ENCODE measurements at regions not wholly inside any gene's neighbourhood (a gene's known extent, or its start where the extent isn't known, plus 50 kb on each side); places are given as distances from the start of the nearest gene placed in this dataset.

DNA sequence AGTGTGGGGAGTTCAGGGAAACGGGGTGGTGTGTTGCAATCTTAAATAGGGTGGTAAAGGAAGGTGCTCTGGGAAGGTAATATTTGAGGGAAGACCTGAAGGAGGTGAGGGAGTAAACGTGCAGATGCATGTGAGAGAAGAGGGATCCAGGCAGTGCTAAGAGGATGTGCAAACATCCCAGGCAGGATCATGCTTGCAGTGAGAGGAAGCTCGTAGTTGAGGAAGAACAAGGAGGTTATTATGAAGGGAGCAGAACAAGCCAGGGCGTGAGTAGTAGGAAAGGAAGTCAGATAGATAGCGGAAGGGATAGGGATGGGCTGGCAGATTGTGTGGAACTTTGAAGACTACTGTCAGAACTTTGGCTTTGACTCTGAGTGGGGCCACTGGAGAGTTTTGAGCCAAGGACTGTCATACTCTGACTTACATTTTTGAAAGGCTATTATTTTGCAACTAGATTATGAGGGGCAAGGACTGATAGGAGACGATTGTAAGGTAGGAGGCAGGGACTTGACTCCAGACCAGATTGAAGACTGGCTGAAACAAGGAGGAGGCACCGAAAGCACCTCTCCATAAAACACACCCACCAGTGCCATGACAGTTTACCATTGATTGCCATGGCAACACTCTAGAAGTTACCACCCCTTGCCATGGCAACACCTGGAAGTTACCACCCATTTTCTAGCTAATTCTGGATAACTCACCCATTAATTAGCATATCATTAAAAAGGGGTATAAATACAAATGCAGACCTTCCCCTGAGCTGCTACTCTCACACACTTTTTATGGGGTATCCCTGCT is 67.0 kb downstream of the XCL2 start:
- TF ChIP-seq, protein P1, sequence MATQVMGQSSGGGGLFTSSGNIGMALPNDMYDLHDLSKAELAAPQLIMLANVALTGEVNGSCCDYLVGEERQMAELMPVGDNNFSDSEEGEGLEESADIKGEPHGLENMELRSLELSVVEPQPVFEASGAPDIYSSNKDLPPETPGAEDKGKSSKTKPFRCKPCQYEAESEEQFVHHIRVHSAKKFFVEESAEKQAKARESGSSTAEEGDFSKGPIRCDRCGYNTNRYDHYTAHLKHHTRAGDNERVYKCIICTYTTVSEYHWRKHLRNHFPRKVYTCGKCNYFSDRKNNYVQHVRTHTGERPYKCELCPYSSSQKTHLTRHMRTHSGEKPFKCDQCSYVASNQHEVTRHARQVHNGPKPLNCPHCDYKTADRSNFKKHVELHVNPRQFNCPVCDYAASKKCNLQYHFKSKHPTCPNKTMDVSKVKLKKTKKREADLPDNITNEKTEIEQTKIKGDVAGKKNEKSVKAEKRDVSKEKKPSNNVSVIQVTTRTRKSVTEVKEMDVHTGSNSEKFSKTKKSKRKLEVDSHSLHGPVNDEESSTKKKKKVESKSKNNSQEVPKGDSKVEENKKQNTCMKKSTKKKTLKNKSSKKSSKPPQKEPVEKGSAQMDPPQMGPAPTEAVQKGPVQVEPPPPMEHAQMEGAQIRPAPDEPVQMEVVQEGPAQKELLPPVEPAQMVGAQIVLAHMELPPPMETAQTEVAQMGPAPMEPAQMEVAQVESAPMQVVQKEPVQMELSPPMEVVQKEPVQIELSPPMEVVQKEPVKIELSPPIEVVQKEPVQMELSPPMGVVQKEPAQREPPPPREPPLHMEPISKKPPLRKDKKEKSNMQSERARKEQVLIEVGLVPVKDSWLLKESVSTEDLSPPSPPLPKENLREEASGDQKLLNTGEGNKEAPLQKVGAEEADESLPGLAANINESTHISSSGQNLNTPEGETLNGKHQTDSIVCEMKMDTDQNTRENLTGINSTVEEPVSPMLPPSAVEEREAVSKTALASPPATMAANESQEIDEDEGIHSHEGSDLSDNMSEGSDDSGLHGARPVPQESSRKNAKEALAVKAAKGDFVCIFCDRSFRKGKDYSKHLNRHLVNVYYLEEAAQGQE (IDR thresholded peaks at IDR 0.05; ENCODE audit: insufficient read depth in 1 of 2, low read depth in 2 of 2, low read length in 2 of 2): 0 out of 4 replicates have a peak, but pooled peaks of 1 of the 2 experiments have one; percentile 51
- TF ChIP-seq SIN3A (IDR thresholded peaks at IDR 0.05; ENCODE audit: borderline replicate concordance, insufficient read depth, low read length) (no peak), POLR2AphosphoS5 (IDR thresholded peaks at IDR 0.05; ENCODE audit: low read depth, low read length) (no peak)

DNA sequence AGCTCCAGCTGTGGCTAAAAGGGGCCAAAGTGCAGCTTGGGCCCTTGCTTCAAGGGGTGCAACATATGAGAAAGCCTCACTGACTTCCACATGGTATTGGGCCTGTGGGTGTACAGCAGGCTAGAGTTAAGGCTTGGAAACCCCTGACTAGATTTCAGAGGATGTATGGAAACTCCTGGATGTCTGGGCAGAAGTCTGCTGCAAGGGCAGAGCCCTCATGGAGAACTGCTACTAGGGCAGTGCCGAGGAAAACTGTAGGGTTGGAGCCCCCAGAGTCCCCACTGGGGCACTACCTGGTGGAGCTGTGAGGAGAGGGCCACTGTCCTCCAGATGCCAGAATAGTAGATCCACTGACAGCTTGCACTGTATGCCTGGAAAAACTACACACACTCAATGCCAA is 69.5 kb downstream of the XCL2 start:
- no peak for TF ChIP-seq TAF1 (IDR thresholded peaks at IDR 0.05; ENCODE audit: borderline replicate concordance, insufficient read depth, low read length)
- no peak for TF ChIP-seq POLR2AphosphoS5 (IDR thresholded peaks at IDR 0.05; ENCODE audit: low read depth, low read length)
- TF ChIP-seq FOXP2 (optimal IDR thresholded peaks at IDR 0.05; ENCODE audit: borderline replicate concordance, extremely low read depth, extremely low read length, insufficient read depth): no peak
- TF ChIP-seq SIN3A (IDR thresholded peaks at IDR 0.05; ENCODE audit: borderline replicate concordance, insufficient read depth, low read length): no peak
- TF ChIP-seq, protein P1 (IDR thresholded peaks at IDR 0.05; ENCODE audit: insufficient read depth in 1 of 2, low read depth in 2 of 2, low read length in 2 of 2): no peak

DNA sequence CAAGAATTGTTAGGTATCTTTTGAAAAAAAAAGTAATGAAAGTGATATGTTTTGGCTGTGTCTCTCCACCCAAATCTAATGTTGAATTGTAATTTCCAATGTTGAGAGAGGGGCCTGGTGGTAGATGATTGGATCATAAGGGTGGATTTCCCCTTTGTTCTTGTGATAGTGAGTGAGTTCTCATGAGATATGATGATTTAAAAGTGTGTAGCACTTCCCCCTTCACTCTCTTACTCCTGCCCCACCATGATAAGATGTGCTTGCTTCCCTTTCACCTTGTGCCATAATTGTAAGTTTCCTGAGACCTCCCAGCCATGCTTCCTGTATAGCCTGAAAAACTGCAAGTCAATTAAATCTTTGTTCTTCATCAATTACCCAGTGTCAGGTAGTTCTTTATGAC is 70.7 kb downstream of the XCL2 start:
- no peak for TF ChIP-seq TAF1 (IDR thresholded peaks at IDR 0.05; ENCODE audit: borderline replicate concordance, insufficient read depth, low read length)
- TF ChIP-seq, protein P1 (IDR thresholded peaks at IDR 0.05; ENCODE audit: insufficient read depth in 1 of 2, low read depth in 2 of 2, low read length in 2 of 2): no peak
- no peak for TF ChIP-seq POLR2AphosphoS5 (IDR thresholded peaks at IDR 0.05; ENCODE audit: low read depth, low read length)
- TF ChIP-seq FOXP2 (optimal IDR thresholded peaks at IDR 0.05; ENCODE audit: borderline replicate concordance, extremely low read depth, extremely low read length, insufficient read depth): no peak
- TF ChIP-seq SIN3A (IDR thresholded peaks at IDR 0.05; ENCODE audit: borderline replicate concordance, insufficient read depth, low read length): no peak

DNA sequence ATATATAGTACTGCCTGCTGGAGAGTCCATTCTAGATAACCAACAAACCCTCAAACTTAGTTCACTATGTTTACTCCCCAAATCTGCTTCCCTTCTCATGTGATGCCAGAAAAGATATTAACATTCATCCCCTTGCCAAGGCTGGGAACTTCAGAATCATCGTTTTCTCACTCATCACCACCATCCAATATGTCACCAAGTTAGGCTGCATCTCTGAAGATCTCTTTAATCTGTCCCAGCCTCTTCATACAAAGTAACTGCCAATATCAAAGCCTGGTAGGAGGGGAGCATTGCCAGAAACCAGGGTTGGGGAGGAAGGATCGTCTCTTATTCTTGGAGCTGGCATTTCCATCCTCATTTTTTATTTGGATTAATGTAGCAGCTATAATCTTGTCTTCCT is 71.6 kb downstream of the XCL2 start:
- TF ChIP-seq TAF1 (IDR thresholded peaks at IDR 0.05; ENCODE audit: borderline replicate concordance, insufficient read depth, low read length) (no peak), FOXP2 (optimal IDR thresholded peaks at IDR 0.05; ENCODE audit: borderline replicate concordance, extremely low read depth, extremely low read length, insufficient read depth) (no peak), POLR2AphosphoS5 (IDR thresholded peaks at IDR 0.05; ENCODE audit: low read depth, low read length) (no peak), SIN3A (IDR thresholded peaks at IDR 0.05; ENCODE audit: borderline replicate concordance, insufficient read depth, low read length) (no peak)
- TF ChIP-seq, protein P1 (IDR thresholded peaks at IDR 0.05; ENCODE audit: insufficient read depth in 1 of 2, low read depth in 2 of 2, low read length in 2 of 2): no peak
